Mesendoderm (in vitro differentiated cells): ENCODE measurements at regions not wholly inside any gene's neighbourhood (a gene's known extent, or its start where the extent isn't known, plus 50 kb on each side); places are given as distances from the start of the nearest gene placed in this dataset.

Experiments used
- DNase-seq: peaks from one replicate; pipeline ENCODE4 v3.0.0; 2013
- H2AK5ac ChIP-seq: 2 replicates; pipeline ENCODE4 v1.6.1; 2013; ENCODE audit warnings: low read length, inconsistent platforms
- H2BK120ac ChIP-seq: 2 replicates; pipeline ENCODE4 v1.6.1; 2013; ENCODE audit warnings: low read depth, mild to moderate bottlenecking, low read length, moderate library complexity, mixed read lengths
- H2BK15ac ChIP-seq: replicated peaks from 2 replicates; pipeline ENCODE4 v1.6.1; 2013; ENCODE audit warnings: low read depth, mild to moderate bottlenecking, moderate library complexity
- H2BK5ac ChIP-seq: 2 replicates; pipeline ENCODE4 v1.6.1; 2013; ENCODE audit warnings: low read length, inconsistent platforms
- H3K18ac ChIP-seq: 2 replicates; pipeline ENCODE4 v1.6.1; 2013; ENCODE audit warnings: mild to moderate bottlenecking, low read length, mixed read lengths
- H3K23ac ChIP-seq: one replicate; pipeline ENCODE4 v1.6.1; 2013; ENCODE audit warnings: low read length
- H3K27ac ChIP-seq: 2 replicates; pipeline ENCODE4 v1.5.1; 2013; ENCODE audit warnings: low read depth, mild to moderate bottlenecking, inconsistent platforms, low read length, moderate library complexity
- H3K27me3 ChIP-seq: 2 replicates; pipeline ENCODE4 v1.6.1; 2013; ENCODE audit warnings: low read length, control low read depth, mild to moderate bottlenecking, inconsistent platforms; ENCODE audit not compliant: insufficient read depth, poor library complexity
- H3K36me3 ChIP-seq: 2 replicates; pipeline ENCODE4 v1.6.1; 2013; ENCODE audit warnings: low read length, inconsistent platforms; ENCODE audit not compliant: control insufficient read depth, insufficient read depth
- H3K4ac ChIP-seq: one replicate; pipeline ENCODE4 v1.6.1; 2013; ENCODE audit warnings: low read depth, mild to moderate bottlenecking, low read length, moderate library complexity
- H3K4me1 ChIP-seq: 2 replicates; pipeline ENCODE4 v1.6.1; 2013; ENCODE audit warnings: low read depth, low read length, inconsistent platforms; ENCODE audit not compliant: control insufficient read depth
- H3K4me2 ChIP-seq: 2 replicates; pipeline ENCODE4 v1.6.1; 2013; ENCODE audit warnings: low read length
- H3K4me3 ChIP-seq: 2 replicates; pipeline ENCODE4 v1.5.1; 2013; ENCODE audit warnings: mild to moderate bottlenecking, low read length
- H3K56ac ChIP-seq: one replicate; pipeline ENCODE4 v1.6.1; 2013; ENCODE audit warnings: low read length
- H3K79me1 ChIP-seq: 2 replicates; pipeline ENCODE4 v1.6.1; 2013; ENCODE audit warnings: low read length, inconsistent platforms
- H3K79me2 ChIP-seq: 2 replicates; pipeline ENCODE4 v1.6.1; 2013; ENCODE audit warnings: mild to moderate bottlenecking, low read length; ENCODE audit not compliant: control insufficient read depth, insufficient read depth
- H3K9ac ChIP-seq: 2 replicates; pipeline ENCODE4 v1.6.1; 2013; ENCODE audit warnings: low read length, inconsistent platforms
- H4K5ac ChIP-seq: one replicate; pipeline ENCODE4 v1.6.1; 2013; ENCODE audit warnings: low read length
- H4K8ac ChIP-seq: one replicate; pipeline ENCODE4 v1.6.1; 2013; ENCODE audit warnings: low read depth, mild to moderate bottlenecking, control low read depth, low read length, moderate library complexity
- whole genome bisulfite sequencing: extraction: QIAGEN DNeasy Blood & Tissue Kit; methylation state at CpG from one replicate; pipeline ENCODE4 v1.1.7; 2013; ENCODE audit warnings: low lambda C conversion rate, missing lambda C conversion rate; ENCODE audit not compliant: insufficient coverage; ENCODE audit errors: extremely low coverage; 5-methylcytosine and 5-hydroxymethylcytosine counted together

DNA sequence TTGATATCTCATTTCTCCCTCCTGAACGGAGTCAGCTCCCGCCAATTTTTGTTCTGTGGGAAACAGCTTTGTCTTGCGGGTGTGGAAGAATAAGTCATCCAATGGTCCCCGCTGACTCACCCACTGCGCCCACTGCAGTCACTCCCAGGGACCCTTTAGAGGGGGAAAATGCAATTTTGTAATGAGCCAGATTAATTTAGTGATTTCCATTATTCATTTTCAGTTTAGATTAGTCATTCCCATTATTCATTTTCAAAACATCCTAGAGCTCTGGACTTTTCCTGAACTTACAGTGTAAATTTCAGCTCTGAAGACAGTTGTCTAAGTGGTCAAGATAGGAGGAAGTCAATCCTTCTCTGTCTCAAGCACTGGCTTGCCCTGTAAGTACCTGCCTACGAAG, 154.9 kb upstream of the TMEM72 start:
- H3K4ac ChIP-seq, result no peak overlapping the region
- no peaks in the 10 kb centered on the region for H3K79me1 ChIP-seq
- H3K56ac ChIP-seq, result no peak overlapping the region
- no peaks in the 10 kb centered on the region for H3K4me1 ChIP-seq
- no peak overlapping the region for H3K4me3 ChIP-seq
- H3K4me2 ChIP-seq, result no peak overlapping the region
- WGBS, result no CpG with 5 or more reads among the region's 6 CpGs
- no peak overlapping the region for H4K8ac ChIP-seq
- no peaks in the 10 kb centered on the region for H3K36me3 ChIP-seq
- H2AK5ac ChIP-seq, result no peak overlapping the region
- no peak overlapping the region for H2BK15ac ChIP-seq
- H4K5ac ChIP-seq, result no peak overlapping the region
- H2BK5ac ChIP-seq, result no peak overlapping the region
- H3K23ac ChIP-seq, result no peak overlapping the region
- H3K18ac ChIP-seq, result no peak overlapping the region
- H3K79me2 ChIP-seq, result no peaks in the 10 kb centered on the region
- no peak for DNase-seq
- H3K27me3 ChIP-seq, result no peaks in the 10 kb centered on the region
- no peak overlapping the region for H3K9ac ChIP-seq
- H2BK120ac ChIP-seq, result no peak overlapping the region
- no peak overlapping the region for H3K27ac ChIP-seq

DNA sequence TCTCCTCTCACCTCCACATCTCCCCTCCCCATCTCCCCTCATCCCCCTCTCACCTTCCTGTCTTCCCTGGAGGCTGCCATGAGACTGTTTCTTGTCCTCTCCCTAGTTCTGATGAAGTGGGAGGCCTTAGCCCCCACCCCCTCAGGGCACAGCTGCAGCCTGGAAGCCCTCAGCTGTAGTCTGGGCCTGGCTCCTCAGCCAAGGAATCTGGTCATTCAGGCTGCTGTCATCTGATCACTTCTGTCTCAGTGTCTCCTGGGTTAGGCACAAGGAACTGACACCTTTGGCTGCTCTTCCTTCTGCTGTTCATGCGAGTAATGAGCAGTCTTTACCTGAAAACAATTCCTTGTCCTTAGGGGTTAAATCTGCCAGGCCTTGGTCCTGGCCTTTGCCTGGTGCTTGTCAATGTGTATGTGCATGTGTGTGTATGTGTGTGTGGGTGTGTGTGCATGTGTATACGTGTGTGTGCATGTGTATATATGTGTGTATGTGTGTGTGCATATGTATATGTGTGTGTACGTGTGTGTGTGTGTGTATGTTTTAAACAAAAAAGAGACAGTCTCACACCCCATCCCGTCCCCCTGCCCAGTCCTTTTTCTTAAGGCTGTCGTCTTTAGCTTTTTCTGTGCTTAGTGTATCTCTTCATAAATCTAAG, 153.5 kb upstream of the TMEM72 start:
- Histone ChIP-seq H3K4me3 (no peak overlapping the region), H3K9ac (no peak overlapping the region), H2AK5ac (no peak overlapping the region), H3K27me3 (no peaks in the 10 kb centered on the region), H4K5ac (no peak overlapping the region), H4K8ac (no peak overlapping the region), H3K79me1 (no peaks in the 10 kb centered on the region), H2BK15ac (no peak overlapping the region), H3K4ac (no peak overlapping the region), H3K4me1 (no peaks in the 10 kb centered on the region), H3K23ac (no peak overlapping the region), H3K56ac (peak overlapping the region; percentile 25), H3K18ac (no peak overlapping the region), H3K79me2 (no peaks in the 10 kb centered on the region), H2BK5ac (no peak overlapping the region), H3K4me2 (no peak overlapping the region), H3K27ac (no peak overlapping the region), H2BK120ac (no peak overlapping the region), H3K36me3 (no peaks in the 10 kb centered on the region)
- peak; percentile 18 for DNase-seq
- no CpG with 5 or more reads among the region's 5 CpGs for WGBS

DNA sequence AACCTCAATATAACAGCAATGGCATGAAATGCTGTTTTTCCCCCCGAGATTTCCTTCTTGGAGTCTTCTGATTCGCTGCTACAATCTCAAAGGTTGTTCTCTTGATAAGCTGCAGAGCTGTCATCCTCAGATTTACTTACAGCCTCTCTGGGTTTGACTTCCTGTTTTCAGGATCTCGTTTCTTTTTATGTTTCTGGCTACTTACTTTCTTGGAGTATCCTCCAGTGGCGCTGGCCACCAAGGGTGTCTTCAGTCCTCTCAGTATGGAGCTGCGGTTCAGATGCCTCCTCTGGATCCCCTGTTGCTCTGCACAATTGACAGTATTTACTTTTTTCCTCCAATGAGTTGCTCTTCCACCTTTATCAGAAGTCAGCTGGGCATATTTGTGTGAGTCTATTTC, 152.0 kb upstream of the TMEM72 start:
- Histone ChIP-seq H2BK120ac (no peak overlapping the region), H3K4me3 (no peak overlapping the region), H3K27ac (no peak overlapping the region), H4K5ac (no peak overlapping the region), H3K4me1 (no peaks in the 10 kb centered on the region), H3K9ac (no peak overlapping the region), H4K8ac (no peak overlapping the region), H2AK5ac (no peak overlapping the region), H3K4me2 (no peak overlapping the region), H3K4ac (no peak overlapping the region), H2BK15ac (no peak overlapping the region), H3K79me2 (no peaks in the 10 kb centered on the region), H3K18ac (no peak overlapping the region), H3K36me3 (no peaks in the 10 kb centered on the region), H3K56ac (no peak overlapping the region), H3K23ac (no peak overlapping the region), H2BK5ac (no peak overlapping the region), H3K27me3 (no peaks in the 10 kb centered on the region), H3K79me1 (no peaks in the 10 kb centered on the region)
- no peak for DNase-seq
- WGBS, result no CpG with 5 or more reads among the region's 5 CpGs

DNA sequence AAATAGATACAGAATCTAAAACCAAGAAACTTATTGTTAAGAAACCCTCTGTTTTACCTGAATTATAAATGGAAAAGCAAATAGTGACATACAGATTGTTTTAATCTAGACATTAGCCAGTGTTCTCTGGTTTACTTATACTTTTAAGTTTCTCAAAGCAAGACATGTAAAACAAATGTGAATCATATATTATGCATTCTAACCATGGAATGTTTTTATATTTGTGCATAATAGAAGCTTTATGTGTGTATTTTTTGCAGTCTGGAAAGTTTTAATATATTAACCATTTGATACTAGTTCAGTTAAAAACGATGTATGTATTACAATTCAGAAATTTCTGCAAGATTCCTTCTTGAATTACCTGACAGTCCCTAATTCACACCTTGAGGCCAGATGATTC, 150.6 kb upstream of the TMEM72 start:
- DNase-seq, result no peak
- H3K56ac ChIP-seq, result no peak overlapping the region
- H2BK15ac ChIP-seq, result no peak overlapping the region
- H3K23ac ChIP-seq, result no peak overlapping the region
- no peaks in the 10 kb centered on the region for H3K27me3 ChIP-seq
- no peak overlapping the region for H3K4me2 ChIP-seq
- H2BK120ac ChIP-seq, result no peak overlapping the region
- H2BK5ac ChIP-seq, result no peak overlapping the region
- no peaks in the 10 kb centered on the region for H3K4me1 ChIP-seq
- no peaks in the 10 kb centered on the region for H3K79me2 ChIP-seq
- H3K9ac ChIP-seq, result no peak overlapping the region
- H4K8ac ChIP-seq, result no peak overlapping the region
- H3K4me3 ChIP-seq, result no peak overlapping the region
- no peaks in the 10 kb centered on the region for H3K36me3 ChIP-seq
- WGBS, result no CpG with 5 or more reads among the region's 1 CpG
- no peak overlapping the region for H3K18ac ChIP-seq
- no peaks in the 10 kb centered on the region for H3K79me1 ChIP-seq
- H2AK5ac ChIP-seq, result no peak overlapping the region
- H3K27ac ChIP-seq, result no peak overlapping the region
- H4K5ac ChIP-seq, result no peak overlapping the region
- H3K4ac ChIP-seq, result no peak overlapping the region

DNA sequence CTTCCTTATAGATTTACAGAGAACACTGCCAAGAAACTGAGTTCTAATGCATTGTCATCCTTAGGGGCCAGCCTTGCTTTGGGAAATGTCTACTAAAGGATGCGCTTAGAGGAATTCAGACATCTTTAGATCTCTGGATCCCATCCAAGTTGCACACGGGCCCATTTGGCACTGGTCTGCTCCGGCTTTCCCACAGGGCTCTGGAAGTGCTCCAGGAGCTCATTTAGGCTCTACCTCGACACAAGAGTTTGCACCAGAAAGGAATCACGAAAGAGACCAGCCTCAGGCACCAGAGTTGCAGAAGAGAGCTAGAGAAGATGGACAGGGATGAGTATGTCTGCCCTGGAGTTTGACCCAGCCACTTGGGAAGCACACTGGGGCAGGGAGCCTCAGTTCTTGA, 150.1 kb upstream of the TMEM72 start:
- no peak overlapping the region for H2AK5ac ChIP-seq
- no peaks in the 10 kb centered on the region for H3K4me1 ChIP-seq
- no peak overlapping the region for H3K56ac ChIP-seq
- H3K23ac ChIP-seq, result no peak overlapping the region
- no peaks in the 10 kb centered on the region for H3K27me3 ChIP-seq
- H2BK120ac ChIP-seq, result no peak overlapping the region
- H4K5ac ChIP-seq, result no peak overlapping the region
- no peak overlapping the region for H3K4me3 ChIP-seq
- no peak for DNase-seq
- H3K36me3 ChIP-seq, result no peaks in the 10 kb centered on the region
- H3K9ac ChIP-seq, result no peak overlapping the region
- no peaks in the 10 kb centered on the region for H3K79me1 ChIP-seq
- WGBS, result no CpG with 5 or more reads among the region's 5 CpGs
- no peak overlapping the region for H2BK15ac ChIP-seq
- H3K27ac ChIP-seq, result no peak overlapping the region
- H3K4me2 ChIP-seq, result no peak overlapping the region
- H3K79me2 ChIP-seq, result no peaks in the 10 kb centered on the region
- H2BK5ac ChIP-seq, result no peak overlapping the region
- H4K8ac ChIP-seq, result no peak overlapping the region
- no peak overlapping the region for H3K4ac ChIP-seq
- H3K18ac ChIP-seq, result no peak overlapping the region

DNA sequence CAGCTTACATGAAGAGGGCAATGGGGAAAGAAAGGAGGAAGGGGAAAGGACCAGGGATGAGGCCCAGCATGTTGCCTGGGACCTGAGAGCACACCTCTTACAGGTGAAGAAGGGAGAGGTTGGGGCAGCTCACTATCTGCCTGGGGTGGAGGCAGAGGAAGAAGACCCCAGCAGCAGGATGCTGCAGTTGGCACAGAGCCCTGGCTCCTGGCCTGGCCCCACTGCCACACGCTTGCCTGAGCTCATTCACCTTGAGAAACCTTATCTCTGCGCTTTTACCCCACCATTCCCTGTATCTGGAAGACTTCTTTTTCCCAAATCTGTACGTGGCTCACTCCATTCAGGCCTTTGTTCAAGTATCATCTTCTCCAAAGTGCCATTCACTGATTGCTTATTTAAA, 147.8 kb upstream of the TMEM72 start:
- Histone ChIP-seq H3K4me1 (no peaks in the 10 kb centered on the region), H3K23ac (no peak overlapping the region), H2AK5ac (no peak overlapping the region), H3K27ac (no peak overlapping the region), H3K79me2 (no peaks in the 10 kb centered on the region), H2BK120ac (no peak overlapping the region), H3K36me3 (no peaks in the 10 kb centered on the region), H3K4ac (no peak overlapping the region), H3K56ac (no peak overlapping the region), H3K4me3 (no peak overlapping the region), H4K5ac (no peak overlapping the region), H2BK5ac (no peak overlapping the region), H2BK15ac (no peak overlapping the region), H4K8ac (no peak overlapping the region), H3K79me1 (no peaks in the 10 kb centered on the region), H3K9ac (no peak overlapping the region), H3K4me2 (no peak overlapping the region), H3K27me3 (no peaks in the 10 kb centered on the region), H3K18ac (no peak overlapping the region)
- DNase-seq, result no peak
- WGBS, result no CpG with 5 or more reads among the region's 3 CpGs
